T-helper 2 cell treated with Interferon-gamma antibody and Interleukin-4, amounts not matched to agents 5 μg/mL and 100 μg/mL, for 36 hours (primary cell): ENCODE measurements at regions not wholly inside any gene's neighbourhood (a gene's known extent, or its start where the extent isn't known, plus 50 kb on each side); places are given as distances from the start of the nearest gene placed in this dataset.

ENCODE experiments used
- DNase-seq: peaks from one replicate; pipeline ENCODE4 v3.0.0; 2021; ENCODE audit warnings: low spot score
- H3K27ac Mint-ChIP-seq: one replicate; pipeline ENCODE4 v1.8.0; 2021; ENCODE audit warnings: mild to moderate bottlenecking, mixed read lengths
- H3K27me3 Mint-ChIP-seq: one replicate; pipeline ENCODE4 v1.8.0; 2021; ENCODE audit warnings: low read depth, mixed read lengths
- H3K36me3 Mint-ChIP-seq: one replicate; pipeline ENCODE4 v1.8.0; 2021; ENCODE audit warnings: low read depth, mixed read lengths
- H3K4me1 Mint-ChIP-seq: one replicate; pipeline ENCODE4 v1.8.0; 2021; ENCODE audit warnings: low read depth, mixed read lengths
- H3K4me3 Mint-ChIP-seq: one replicate; pipeline ENCODE4 v1.8.0; 2022; ENCODE audit warnings: mild to moderate bottlenecking, moderate library complexity, mixed read lengths
- H3K9me3 Mint-ChIP-seq: one replicate; pipeline ENCODE4 v1.8.0; 2021; ENCODE audit warnings: mixed read lengths

GRCh38 chr3:150076443-150076842 lies 105.7 kb upstream of the PFN2 start:
- no peak overlapping the region for H3K27ac Mint-ChIP-seq

GRCh38 chr3:150075417-150075865 lies 104.7 kb upstream of the PFN2 start:
- Mint-ChIP-seq H3K4me1 (no peaks in the 10 kb centered on the region), H3K4me3 (no peak overlapping the region), H3K27ac (no peak overlapping the region), H3K27me3 (peaks cover 6% of the 10 kb centered on the region), H3K36me3 (no peaks in the 10 kb centered on the region), H3K9me3 (peaks cover 12% of the 10 kb centered on the region)
- DNase-seq = no peak

More at GRCh38 chr3:150076443-150076842, 105.7 kb upstream of the PFN2 start:
- Mint-ChIP-seq H3K27me3 (no peaks in the 10 kb centered on the region), H3K4me3 (no peak overlapping the region), H3K9me3 (peaks cover 12% of the 10 kb centered on the region), H3K36me3 (no peaks in the 10 kb centered on the region), H3K4me1 (no peaks in the 10 kb centered on the region)
- DNase-seq = no peak

- Mint-ChIP-seq H3K4me3 (no peak overlapping the region), H3K27ac (no peak overlapping the region)
Observed at GRCh38 chr3:150074697-150075416, 104.2 kb upstream of the PFN2 start.

GRCh38 chr3:150074277-150074676 lies 103.6 kb upstream of the PFN2 start:
- no peak for DNase-seq
- H3K36me3 Mint-ChIP-seq = no peaks in the 10 kb centered on the region
- no peak overlapping the region for H3K4me3 Mint-ChIP-seq
- H3K27ac Mint-ChIP-seq = no peak overlapping the region
- peaks cover 12% of the 10 kb centered on the region for H3K9me3 Mint-ChIP-seq
- H3K4me1 Mint-ChIP-seq = no peaks in the 10 kb centered on the region
- H3K27me3 Mint-ChIP-seq = peaks cover 6% of the 10 kb centered on the region

More at GRCh38 chr3:150074697-150075416, 104.2 kb upstream of the PFN2 start:
- no peak for DNase-seq
- Mint-ChIP-seq H3K27me3 (peaks cover 6% of the 10 kb centered on the region), H3K4me1 (no peaks in the 10 kb centered on the region), H3K36me3 (no peaks in the 10 kb centered on the region), H3K9me3 (peaks cover 12% of the 10 kb centered on the region)

- H3K4me1 Mint-ChIP-seq = no peaks in the 10 kb centered on the region
- H3K27ac Mint-ChIP-seq = no peak overlapping the region
- H3K27me3 Mint-ChIP-seq = peaks cover 6% of the 10 kb centered on the region
- no peaks in the 10 kb centered on the region for H3K36me3 Mint-ChIP-seq
- no peak for DNase-seq
- H3K4me3 Mint-ChIP-seq = no peak overlapping the region
- H3K9me3 Mint-ChIP-seq = peaks cover 12% of the 10 kb centered on the region
Observed at GRCh38 chr3:150073513-150073912, 102.8 kb upstream of the PFN2 start.

GRCh38 chr3:150073031-150073430 lies 102.3 kb upstream of the PFN2 start:
- H3K36me3 Mint-ChIP-seq = no peaks in the 10 kb centered on the region
- H3K4me1 Mint-ChIP-seq = no peaks in the 10 kb centered on the region
- no peak overlapping the region for H3K27ac Mint-ChIP-seq
- peaks cover 6% of the 10 kb centered on the region for H3K27me3 Mint-ChIP-seq
- peaks cover 12% of the 10 kb centered on the region for H3K9me3 Mint-ChIP-seq
- no peak for DNase-seq
- H3K4me3 Mint-ChIP-seq = no peak overlapping the region

- Mint-ChIP-seq H3K36me3 (no peaks in the 10 kb centered on the region), H3K4me1 (no peaks in the 10 kb centered on the region), H3K9me3 (peaks cover 12% of the 10 kb centered on the region), H3K4me3 (no peak overlapping the region), H3K27me3 (peaks cover 6% of the 10 kb centered on the region), H3K27ac (no peak overlapping the region)
- no peak for DNase-seq
Observed at GRCh38 chr3:150072576-150072975, 101.9 kb upstream of the PFN2 start.

- no peak overlapping the region for H3K4me3 Mint-ChIP-seq
- no peaks in the 10 kb centered on the region for H3K4me1 Mint-ChIP-seq
Observed at GRCh38 chr3:150070271-150070670, 99.6 kb upstream of the PFN2 start.

GRCh38 chr3:150069633-150070032 lies 98.9 kb upstream of the PFN2 start:
- H3K9me3 Mint-ChIP-seq = no peaks in the 10 kb centered on the region
- H3K27me3 Mint-ChIP-seq = peaks cover 6% of the 10 kb centered on the region
- DNase-seq = no peak
- H3K27ac Mint-ChIP-seq = no peak overlapping the region
- H3K36me3 Mint-ChIP-seq = no peaks in the 10 kb centered on the region
- H3K4me3 Mint-ChIP-seq = no peak overlapping the region
- no peaks in the 10 kb centered on the region for H3K4me1 Mint-ChIP-seq

More at GRCh38 chr3:150070271-150070670, 99.6 kb upstream of the PFN2 start:
- Mint-ChIP-seq H3K36me3 (no peaks in the 10 kb centered on the region), H3K27me3 (peaks cover 6% of the 10 kb centered on the region), H3K9me3 (no peaks in the 10 kb centered on the region), H3K27ac (no peak overlapping the region)
- no peak for DNase-seq

GRCh38 chr3:150069154-150069527 lies 98.4 kb upstream of the PFN2 start:
- no peak for DNase-seq
- no peaks in the 10 kb centered on the region for H3K4me1 Mint-ChIP-seq
- no peaks in the 10 kb centered on the region for H3K9me3 Mint-ChIP-seq
- H3K4me3 Mint-ChIP-seq = no peak overlapping the region
- H3K27me3 Mint-ChIP-seq = peaks cover 6% of the 10 kb centered on the region
- H3K36me3 Mint-ChIP-seq = no peaks in the 10 kb centered on the region
- H3K27ac Mint-ChIP-seq = no peak overlapping the region

GRCh38 chr3:150068440-150069153 lies 97.9 kb upstream of the PFN2 start:
- DNase-seq = no peak
- no peak overlapping the region for H3K4me3 Mint-ChIP-seq
- H3K9me3 Mint-ChIP-seq = no peaks in the 10 kb centered on the region
- H3K36me3 Mint-ChIP-seq = no peaks in the 10 kb centered on the region
- H3K27ac Mint-ChIP-seq = no peak overlapping the region
- no peaks in the 10 kb centered on the region for H3K4me1 Mint-ChIP-seq
- peaks cover 6% of the 10 kb centered on the region for H3K27me3 Mint-ChIP-seq

- no peak overlapping the region for H3K27ac Mint-ChIP-seq
- no peak overlapping the region for H3K4me3 Mint-ChIP-seq
- no peaks in the 10 kb centered on the region for H3K4me1 Mint-ChIP-seq
- H3K9me3 Mint-ChIP-seq = no peaks in the 10 kb centered on the region
- DNase-seq = no peak
- H3K27me3 Mint-ChIP-seq = peaks cover 10% of the 10 kb centered on the region
- H3K36me3 Mint-ChIP-seq = no peaks in the 10 kb centered on the region
Observed at GRCh38 chr3:150067561-150067960, 96.9 kb upstream of the PFN2 start.

GRCh38 chr3:150064971-150065370 lies 94.3 kb upstream of the PFN2 start:
- no peaks in the 10 kb centered on the region for H3K4me1 Mint-ChIP-seq
- no peak overlapping the region for H3K27ac Mint-ChIP-seq
- no peak overlapping the region for H3K4me3 Mint-ChIP-seq

GRCh38 chr3:150063237-150063636 lies 92.5 kb upstream of the PFN2 start:
- no peak for DNase-seq
- Mint-ChIP-seq H3K36me3 (no peaks in the 10 kb centered on the region), H3K9me3 (no peaks in the 10 kb centered on the region), H3K4me3 (no peak overlapping the region), H3K27me3 (peaks cover 4% of the 10 kb centered on the region), H3K4me1 (no peaks in the 10 kb centered on the region), H3K27ac (no peak overlapping the region)

More at GRCh38 chr3:150064971-150065370, 94.3 kb upstream of the PFN2 start:
- Mint-ChIP-seq H3K36me3 (no peaks in the 10 kb centered on the region), H3K27me3 (peaks cover 4% of the 10 kb centered on the region), H3K9me3 (no peaks in the 10 kb centered on the region)
- no peak for DNase-seq
